ENCODE measurements at regions not wholly inside any gene's neighbourhood (a gene's known extent, or its start where the extent isn't known, plus 50 kb on each side); places are given as distances from the start of the nearest gene placed in this dataset.

DNA sequence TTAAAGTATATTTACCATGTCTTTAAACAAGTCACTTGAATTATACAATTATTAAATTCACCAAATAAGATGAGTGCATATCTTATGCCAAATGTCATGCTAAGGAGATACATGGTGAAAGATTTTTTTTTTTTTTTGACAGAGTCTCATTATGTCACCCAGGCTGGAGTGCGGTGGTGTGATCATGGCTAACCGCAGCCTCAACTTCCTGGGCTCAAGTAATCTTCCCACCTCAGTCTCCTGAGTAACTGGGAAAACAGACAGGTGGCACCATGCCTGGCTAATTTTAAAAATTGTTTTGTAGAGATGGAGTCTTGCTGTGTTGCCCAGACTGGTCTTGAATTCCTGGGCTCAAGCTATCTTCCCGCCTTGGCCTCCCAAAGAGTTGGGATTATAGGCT, 149.0 kb upstream of the GOT2 start:
- TF ChIP-seq, protein P1, sequence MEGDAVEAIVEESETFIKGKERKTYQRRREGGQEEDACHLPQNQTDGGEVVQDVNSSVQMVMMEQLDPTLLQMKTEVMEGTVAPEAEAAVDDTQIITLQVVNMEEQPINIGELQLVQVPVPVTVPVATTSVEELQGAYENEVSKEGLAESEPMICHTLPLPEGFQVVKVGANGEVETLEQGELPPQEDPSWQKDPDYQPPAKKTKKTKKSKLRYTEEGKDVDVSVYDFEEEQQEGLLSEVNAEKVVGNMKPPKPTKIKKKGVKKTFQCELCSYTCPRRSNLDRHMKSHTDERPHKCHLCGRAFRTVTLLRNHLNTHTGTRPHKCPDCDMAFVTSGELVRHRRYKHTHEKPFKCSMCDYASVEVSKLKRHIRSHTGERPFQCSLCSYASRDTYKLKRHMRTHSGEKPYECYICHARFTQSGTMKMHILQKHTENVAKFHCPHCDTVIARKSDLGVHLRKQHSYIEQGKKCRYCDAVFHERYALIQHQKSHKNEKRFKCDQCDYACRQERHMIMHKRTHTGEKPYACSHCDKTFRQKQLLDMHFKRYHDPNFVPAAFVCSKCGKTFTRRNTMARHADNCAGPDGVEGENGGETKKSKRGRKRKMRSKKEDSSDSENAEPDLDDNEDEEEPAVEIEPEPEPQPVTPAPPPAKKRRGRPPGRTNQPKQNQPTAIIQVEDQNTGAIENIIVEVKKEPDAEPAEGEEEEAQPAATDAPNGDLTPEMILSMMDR (IDR thresholded peaks at IDR 0.05) = no peak
- TF ChIP-seq POLR2AphosphoS5 (IDR thresholded peaks at IDR 0.05) (no peak), POLR2A (IDR thresholded peaks at IDR 0.05) (no peak)
